ENCODE measurements at regions not wholly inside any gene's neighbourhood (a gene's known extent, or its start where the extent isn't known, plus 50 kb on each side); places are given as distances from the start of the nearest gene placed in this dataset.

DNA sequence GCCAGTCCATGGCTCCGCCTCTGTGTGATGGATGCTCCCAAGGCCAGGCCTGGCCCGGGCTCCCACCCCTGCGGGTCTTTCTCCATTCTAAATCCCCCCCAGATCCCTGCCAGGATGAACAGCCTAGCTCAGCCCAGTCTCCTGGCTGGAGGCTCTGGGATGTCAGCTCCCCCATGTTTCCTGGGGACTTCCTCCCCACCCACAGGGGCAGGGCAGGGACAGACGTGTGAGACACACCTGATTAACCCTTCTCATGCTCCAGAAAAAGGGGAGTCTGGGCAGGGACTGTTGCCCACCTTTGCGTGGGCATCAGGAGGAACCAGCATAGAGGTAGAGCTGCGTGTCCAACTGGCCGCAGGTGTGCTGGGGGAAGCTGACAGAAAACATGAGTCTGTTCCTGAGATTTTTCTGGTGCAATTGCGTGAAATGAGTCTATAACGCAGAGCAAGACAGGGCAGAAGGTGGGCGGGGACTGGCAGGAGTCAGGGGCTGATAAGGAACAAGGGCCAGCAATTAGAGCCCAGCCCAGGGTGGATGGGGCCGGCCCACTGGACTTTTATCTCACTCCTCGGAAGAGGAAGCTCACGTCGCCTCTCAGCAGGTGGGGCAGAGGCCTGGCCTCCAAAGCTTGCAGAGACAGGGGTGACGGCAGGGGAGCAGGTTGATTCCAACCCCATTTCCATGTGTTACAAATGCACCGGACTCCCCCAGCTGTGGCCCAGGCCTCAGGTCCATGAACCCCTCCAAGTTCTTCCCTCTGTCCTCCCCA is 238.2 kb downstream of the RBFOX3 start:
- TF ChIP-seq, protein P1, sequence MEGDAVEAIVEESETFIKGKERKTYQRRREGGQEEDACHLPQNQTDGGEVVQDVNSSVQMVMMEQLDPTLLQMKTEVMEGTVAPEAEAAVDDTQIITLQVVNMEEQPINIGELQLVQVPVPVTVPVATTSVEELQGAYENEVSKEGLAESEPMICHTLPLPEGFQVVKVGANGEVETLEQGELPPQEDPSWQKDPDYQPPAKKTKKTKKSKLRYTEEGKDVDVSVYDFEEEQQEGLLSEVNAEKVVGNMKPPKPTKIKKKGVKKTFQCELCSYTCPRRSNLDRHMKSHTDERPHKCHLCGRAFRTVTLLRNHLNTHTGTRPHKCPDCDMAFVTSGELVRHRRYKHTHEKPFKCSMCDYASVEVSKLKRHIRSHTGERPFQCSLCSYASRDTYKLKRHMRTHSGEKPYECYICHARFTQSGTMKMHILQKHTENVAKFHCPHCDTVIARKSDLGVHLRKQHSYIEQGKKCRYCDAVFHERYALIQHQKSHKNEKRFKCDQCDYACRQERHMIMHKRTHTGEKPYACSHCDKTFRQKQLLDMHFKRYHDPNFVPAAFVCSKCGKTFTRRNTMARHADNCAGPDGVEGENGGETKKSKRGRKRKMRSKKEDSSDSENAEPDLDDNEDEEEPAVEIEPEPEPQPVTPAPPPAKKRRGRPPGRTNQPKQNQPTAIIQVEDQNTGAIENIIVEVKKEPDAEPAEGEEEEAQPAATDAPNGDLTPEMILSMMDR (IDR thresholded peaks at IDR 0.05; ENCODE audit: poor library complexity, severe bottlenecking) = no peak
- TF ChIP-seq POLR2AphosphoS5 (IDR thresholded peaks at IDR 0.05) = no peak
- TF ChIP-seq EZH2 (IDR thresholded peaks at IDR 0.05; ENCODE audit: borderline replicate concordance, insufficient read depth, low read length, poor library complexity, severe bottlenecking) = no peak
- TF ChIP-seq RAD21 (conservative IDR thresholded peaks at IDR 0.05) = no peak
- TF ChIP-seq EP300 (conservative IDR thresholded peaks at IDR 0.05; ENCODE audit: poor library complexity, severe bottlenecking) = no peak
- TF ChIP-seq SMC3 (conservative IDR thresholded peaks at IDR 0.05; ENCODE audit: poor library complexity) = no peak

Data from neural cell (in vitro differentiated cells).